ENCODE measurements at regions not wholly inside any gene's neighbourhood (a gene's known extent, or its start where the extent isn't known, plus 50 kb on each side); places are given as distances from the start of the nearest gene placed in this dataset.

GRCh38 chr3:30084971-30085403 is 521.4 kb upstream of the TGFBR2 start:
- Histone ChIP-seq H3K9me2 (replicated peaks; ENCODE audit: insufficient read depth, low read length) (no peaks in the 10 kb centered on the region), H3K79me2 (ENCODE audit: insufficient read depth, low read length) (no peaks in the 10 kb centered on the region), H3K9me3 (ENCODE audit: insufficient read depth, low read length) (no peaks in the 10 kb centered on the region), H4K20me1 (ENCODE audit: low read depth, low read length) (no peaks in the 10 kb centered on the region), H3K4me3 (ENCODE audit: insufficient read depth, low read length, poor library complexity, severe bottlenecking) (no peak overlapping the region), H3K27me3 (ENCODE audit: low read length) (no peaks in the 10 kb centered on the region), H3K4me2 (ENCODE audit: low read depth, low read length, poor library complexity, severe bottlenecking) (no peak overlapping the region), H3K9ac (ENCODE audit: low read length) (no peak overlapping the region), H2AFZ (ENCODE audit: low read depth, low read length, severe bottlenecking) (no peak overlapping the region), H3K36me3 (ENCODE audit: low read length) (no peaks in the 10 kb centered on the region), H3K27ac (ENCODE audit: low read depth, low read length) (no peak overlapping the region), H3F3A (ENCODE audit: insufficient read depth) (no peaks in the 10 kb centered on the region)
- no peak for TF ChIP-seq CTCF (IDR thresholded peaks at IDR 0.05; ENCODE audit: insufficient read depth, low read length, poor library complexity, severe bottlenecking)
- no peak for TF ChIP-seq EZH2phosphoT487 (conservative IDR thresholded peaks at IDR 0.05; ENCODE audit: low read length)

GRCh38 chr3:30085486-30085885 is 520.9 kb upstream of the TGFBR2 start:
- no peak overlapping the region for H3K4me2 ChIP-seq (ENCODE audit: low read depth, low read length, poor library complexity, severe bottlenecking)
- H3K9me3 ChIP-seq (ENCODE audit: insufficient read depth, low read length), result no peaks in the 10 kb centered on the region
- H3K79me2 ChIP-seq (ENCODE audit: insufficient read depth, low read length), result no peaks in the 10 kb centered on the region
- H3F3A ChIP-seq (ENCODE audit: insufficient read depth), result no peaks in the 10 kb centered on the region
- H2AFZ ChIP-seq (ENCODE audit: low read depth, low read length, severe bottlenecking), result no peak overlapping the region
- H3K9ac ChIP-seq (ENCODE audit: low read length), result no peak overlapping the region
- H3K27me3 ChIP-seq (ENCODE audit: low read length), result no peaks in the 10 kb centered on the region
- no peak for TF ChIP-seq EZH2phosphoT487 (conservative IDR thresholded peaks at IDR 0.05; ENCODE audit: low read length)
- no peak for TF ChIP-seq CTCF (IDR thresholded peaks at IDR 0.05; ENCODE audit: insufficient read depth, low read length, poor library complexity, severe bottlenecking)
- no peaks in the 10 kb centered on the region for H3K36me3 ChIP-seq (ENCODE audit: low read length)
- H3K4me3 ChIP-seq (ENCODE audit: insufficient read depth, low read length, poor library complexity, severe bottlenecking), result no peak overlapping the region
- H4K20me1 ChIP-seq (ENCODE audit: low read depth, low read length), result no peaks in the 10 kb centered on the region
- H3K27ac ChIP-seq (ENCODE audit: low read depth, low read length), result no peak overlapping the region
- H3K9me2 ChIP-seq (replicated peaks; ENCODE audit: insufficient read depth, low read length), result no peaks in the 10 kb centered on the region

- Histone ChIP-seq H4K20me1 (ENCODE audit: low read depth, low read length) (no peaks in the 10 kb centered on the region), H3K9me2 (replicated peaks; ENCODE audit: insufficient read depth, low read length) (no peaks in the 10 kb centered on the region), H2AFZ (ENCODE audit: low read depth, low read length, severe bottlenecking) (no peak overlapping the region), H3K27me3 (ENCODE audit: low read length) (no peaks in the 10 kb centered on the region), H3K4me2 (ENCODE audit: low read depth, low read length, poor library complexity, severe bottlenecking) (no peak overlapping the region), H3K27ac (ENCODE audit: low read depth, low read length) (no peak overlapping the region), H3K9ac (ENCODE audit: low read length) (no peak overlapping the region), H3K4me3 (ENCODE audit: insufficient read depth, low read length, poor library complexity, severe bottlenecking) (no peak overlapping the region), H3K79me2 (ENCODE audit: insufficient read depth, low read length) (no peaks in the 10 kb centered on the region), H3K36me3 (ENCODE audit: low read length) (no peaks in the 10 kb centered on the region), H3K9me3 (ENCODE audit: insufficient read depth, low read length) (no peaks in the 10 kb centered on the region), H3F3A (ENCODE audit: insufficient read depth) (no peaks in the 10 kb centered on the region)
- TF ChIP-seq EZH2phosphoT487 (conservative IDR thresholded peaks at IDR 0.05; ENCODE audit: low read length) (no peak), CTCF (IDR thresholded peaks at IDR 0.05; ENCODE audit: insufficient read depth, low read length, poor library complexity, severe bottlenecking) (no peak)
These were observed 514.7 kb upstream of the TGFBR2 start for GRCh38 chr3:30091686-30092085.

Measured in SU-DHL-6 (cell line).